ENCODE measurements at regions not wholly inside any gene's neighbourhood (a gene's known extent, or its start where the extent isn't known, plus 50 kb on each side); places are given as distances from the start of the nearest gene placed in this dataset.
"Not testable (repeated sequence)": the region's sequence is repeated elsewhere in the genome, so short reads cannot be mapped to it uniquely, and the experiment has no call there.

GRCh38 chr21:23806966-23807548 is 1800.2 kb downstream of the MRPL39 start:
- not testable (repeated sequence) for DNase-seq

- no peak for DNase-seq
These were observed 1802.4 kb downstream of the MRPL39 start for GRCh38 chr21:23804866-23805265.

GRCh38 chr21:23801292-23801691 is 1806.0 kb downstream of the MRPL39 start:
- no peak for DNase-seq

- no peak for DNase-seq
These were observed 1807.9 kb downstream of the MRPL39 start for GRCh38 chr21:23799376-23799775.

GRCh38 chr21:23792300-23792699 is 1815.0 kb downstream of the MRPL39 start:
- DNase-seq: no peak

GRCh38 chr21:23789864-23790263 is 1817.4 kb downstream of the MRPL39 start:
- no peak for DNase-seq

- no peak for DNase-seq
These were observed 1827.0 kb downstream of the MRPL39 start for GRCh38 chr21:23780326-23780725.

GRCh38 chr21:23743821-23744220 is 1863.5 kb downstream of the MRPL39 start:
- no peak for DNase-seq

- DNase-seq: no peak
These were observed 1866.8 kb downstream of the MRPL39 start for GRCh38 chr21:23740463-23740862.

- no peak for DNase-seq
These were observed 1874.5 kb downstream of the MRPL39 start for GRCh38 chr21:23732776-23733175.

- DNase-seq: no peak
These were observed 1878.0 kb downstream of the MRPL39 start for GRCh38 chr21:23729331-23729730.

- DNase-seq: no peak
These were observed 1881.7 kb downstream of the MRPL39 start for GRCh38 chr21:23725576-23725975.

- no peak for DNase-seq
These were observed 1888.6 kb downstream of the MRPL39 start for GRCh38 chr21:23718446-23719285.

- no peak for DNase-seq
These were observed 1895.1 kb downstream of the MRPL39 start for GRCh38 chr21:23712166-23712565.

- no peak for DNase-seq
These were observed 1900.8 kb downstream of the MRPL39 start for GRCh38 chr21:23706431-23706830.

GRCh38 chr21:23699402-23699801 is 1907.9 kb downstream of the MRPL39 start:
- no peak for DNase-seq

GRCh38 chr21:23698619-23699018 is 1908.7 kb downstream of the MRPL39 start:
- DNase-seq: no peak

GRCh38 chr21:23695443-23695842 is 1911.8 kb downstream of the MRPL39 start:
- no peak for DNase-seq

GRCh38 chr21:23694390-23694789 is 1912.9 kb downstream of the MRPL39 start:
- DNase-seq: no peak

- no peak for DNase-seq
These were observed 1917.0 kb downstream of the MRPL39 start for GRCh38 chr21:23690316-23690715.

- no peak for DNase-seq
These were observed 1920.4 kb downstream of the MRPL39 start for GRCh38 chr21:23686737-23687523.

GRCh38 chr21:23684431-23684830 is 1922.8 kb downstream of the MRPL39 start:
- DNase-seq: no peak

- no peak for DNase-seq
These were observed 1943.0 kb downstream of the MRPL39 start for GRCh38 chr21:23664193-23664694.

GRCh38 chr21:23660560-23660959 is 1946.7 kb downstream of the MRPL39 start:
- no peak for DNase-seq

Measured in NCI-H1092 treated with DMSO at 0.1 percent for 48 hours (cell line).